Limb (tissue), 2 donors: ENCODE measurements at regions not wholly inside any gene's neighbourhood (a gene's known extent, or its start where the extent isn't known, plus 50 kb on each side); places are given as distances from the start of the nearest gene placed in this dataset.
"Not testable (repeated sequence)": the region's sequence is repeated elsewhere in the genome, so short reads cannot be mapped to it uniquely, and the experiment has no call there.

Experiments
- DNase-seq, 2 donors: peaks; one replicate each; pipeline ENCODE4 v3.0.0-alpha.2; 2016; ENCODE audit errors: extremely low spot score in 2 of 2

DNA sequence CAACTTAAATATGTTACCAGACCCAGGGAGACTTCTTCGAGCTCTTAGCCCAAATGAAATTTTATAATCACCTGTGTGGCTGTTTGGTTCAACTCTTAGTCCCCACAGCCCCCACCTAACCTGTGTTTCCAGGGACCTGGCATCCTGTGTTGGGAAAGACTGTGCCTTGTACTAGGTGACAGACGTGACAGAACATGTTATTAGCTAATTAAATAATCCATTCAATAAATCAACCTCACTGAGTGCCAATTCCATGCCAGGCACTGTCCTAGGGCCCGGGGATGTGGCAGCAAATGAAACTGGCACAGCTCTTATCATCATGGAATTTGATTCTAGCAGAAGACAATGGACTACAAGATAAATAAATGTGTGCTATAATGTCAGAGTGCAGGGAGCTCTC is 431.9 kb downstream of the MIAT start:
- no peak for DNase-seq

GRCh38 chr22:27090611-27091011 is 433.2 kb downstream of the MIAT start:
- no peak for DNase-seq

DNA sequence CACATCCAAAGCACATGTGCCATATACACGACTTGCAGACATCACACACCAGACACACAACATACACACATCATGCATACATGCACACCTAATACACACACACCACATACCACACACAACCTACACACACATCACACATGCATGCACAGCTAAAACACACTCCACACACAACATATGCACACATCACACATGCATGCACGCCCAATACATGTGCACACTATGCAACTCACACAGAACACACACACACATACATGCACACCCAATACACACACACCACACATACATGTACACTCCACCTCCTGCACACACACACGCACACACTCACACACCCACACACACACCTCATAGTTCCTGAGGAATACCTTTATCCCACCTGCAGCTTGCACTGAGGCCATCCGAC is 436.0 kb downstream of the MIAT start:
- DNase-seq = no peak

DNA sequence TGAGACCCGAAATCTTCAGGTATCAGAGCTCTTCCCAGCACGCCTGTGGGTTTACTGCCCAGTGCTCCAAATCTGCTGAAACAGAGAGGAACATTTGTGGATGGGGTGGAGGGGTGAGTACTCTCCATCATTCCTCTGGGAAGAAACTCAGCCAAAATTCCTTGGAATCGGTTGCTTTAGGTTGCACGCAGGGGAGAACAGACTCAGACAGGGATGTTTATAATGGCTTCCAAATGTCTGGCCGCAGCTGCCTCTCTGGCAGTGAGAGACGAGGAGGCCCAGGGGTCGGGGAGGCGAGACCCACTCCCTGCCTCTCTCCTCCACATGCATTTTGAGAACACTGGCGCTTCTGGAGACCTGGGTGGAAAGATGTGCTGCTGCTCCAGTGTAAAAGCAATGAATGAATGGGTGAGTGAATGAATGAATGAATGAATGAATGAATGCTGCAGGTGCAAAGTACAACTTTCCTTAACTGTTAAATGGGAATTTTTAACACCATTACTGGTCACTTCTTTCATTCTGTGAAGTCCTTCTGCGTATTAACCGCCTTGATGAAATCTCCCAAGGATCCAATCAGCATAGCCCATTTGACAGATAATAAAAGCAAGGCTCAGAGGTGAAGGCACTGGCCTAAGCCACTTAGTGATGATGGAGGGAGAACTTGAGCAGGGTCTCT is 437.4 kb downstream of the MIAT start:
- peak; percentile 78 to 85 for DNase-seq

DNA sequence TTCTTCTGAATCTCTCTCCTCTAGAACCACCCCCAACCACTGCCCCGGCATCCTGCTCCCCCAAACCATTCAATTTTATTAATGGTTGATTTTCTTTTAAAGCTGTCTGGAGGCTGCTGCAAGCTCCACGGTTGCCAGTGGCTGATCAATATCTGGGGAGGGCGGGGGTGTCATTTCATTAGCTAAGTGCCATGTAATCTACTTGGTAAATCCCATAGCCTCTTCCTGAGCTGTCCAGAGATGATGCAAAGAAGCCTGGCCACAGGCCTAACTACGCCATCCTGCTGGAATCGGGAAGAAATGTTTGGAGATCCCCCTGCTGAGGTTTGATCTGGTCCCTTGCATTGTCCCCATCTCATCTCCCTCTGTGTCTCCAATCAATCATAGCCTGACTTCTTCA is 440.1 kb downstream of the MIAT start:
- DNase-seq = no peak

DNA sequence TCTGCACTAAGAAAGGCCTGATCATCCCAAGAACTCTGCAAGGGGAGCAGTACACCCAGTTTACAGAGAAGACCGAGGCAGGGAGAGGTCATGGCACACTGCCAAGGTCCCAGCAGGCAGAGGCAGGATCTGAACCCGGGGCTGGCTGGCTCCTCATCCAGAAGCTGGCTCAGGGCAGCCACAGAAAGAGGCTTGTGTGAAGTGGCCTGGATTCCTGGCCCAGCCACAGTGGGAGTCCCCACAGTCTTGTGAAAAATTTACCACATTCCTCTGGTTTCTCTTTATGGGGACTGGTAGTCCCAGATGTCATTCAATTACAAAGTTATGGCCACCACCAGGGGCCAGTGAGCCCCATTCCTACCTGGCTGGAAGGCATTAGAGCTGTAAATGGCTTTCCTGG is 440.5 kb downstream of the MIAT start:
- DNase-seq = no peak

GRCh38 chr22:27099946-27100722 is 442.7 kb downstream of the MIAT start:
- no peak for DNase-seq

- DNase-seq = peak; percentile 58 to 80
These were observed 443.4 kb downstream of the MIAT start for GRCh38 chr22:27100789-27101188.

DNA sequence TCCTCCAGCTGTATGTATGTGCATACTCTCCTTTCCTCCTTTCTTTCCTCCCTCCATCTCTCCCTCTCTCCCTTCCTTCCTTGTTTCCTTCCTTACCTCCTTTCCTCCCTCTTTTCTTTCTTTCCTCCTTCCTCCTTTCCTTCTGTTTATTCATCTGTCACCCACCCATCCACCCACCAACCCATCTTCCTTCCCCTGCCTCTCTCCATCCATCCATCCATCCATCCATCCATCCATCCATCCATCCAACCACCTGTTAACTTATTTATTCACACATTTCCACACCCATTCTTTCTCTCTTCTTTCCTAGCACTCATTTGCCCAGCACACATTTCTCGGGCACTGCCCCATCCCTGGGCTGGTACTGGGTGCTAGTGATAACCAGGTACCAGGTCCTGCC is 443.9 kb downstream of the MIAT start:
- DNase-seq = no peak

GRCh38 chr22:27104449-27104848 is 447.1 kb downstream of the MIAT start:
- DNase-seq = no peak

DNA sequence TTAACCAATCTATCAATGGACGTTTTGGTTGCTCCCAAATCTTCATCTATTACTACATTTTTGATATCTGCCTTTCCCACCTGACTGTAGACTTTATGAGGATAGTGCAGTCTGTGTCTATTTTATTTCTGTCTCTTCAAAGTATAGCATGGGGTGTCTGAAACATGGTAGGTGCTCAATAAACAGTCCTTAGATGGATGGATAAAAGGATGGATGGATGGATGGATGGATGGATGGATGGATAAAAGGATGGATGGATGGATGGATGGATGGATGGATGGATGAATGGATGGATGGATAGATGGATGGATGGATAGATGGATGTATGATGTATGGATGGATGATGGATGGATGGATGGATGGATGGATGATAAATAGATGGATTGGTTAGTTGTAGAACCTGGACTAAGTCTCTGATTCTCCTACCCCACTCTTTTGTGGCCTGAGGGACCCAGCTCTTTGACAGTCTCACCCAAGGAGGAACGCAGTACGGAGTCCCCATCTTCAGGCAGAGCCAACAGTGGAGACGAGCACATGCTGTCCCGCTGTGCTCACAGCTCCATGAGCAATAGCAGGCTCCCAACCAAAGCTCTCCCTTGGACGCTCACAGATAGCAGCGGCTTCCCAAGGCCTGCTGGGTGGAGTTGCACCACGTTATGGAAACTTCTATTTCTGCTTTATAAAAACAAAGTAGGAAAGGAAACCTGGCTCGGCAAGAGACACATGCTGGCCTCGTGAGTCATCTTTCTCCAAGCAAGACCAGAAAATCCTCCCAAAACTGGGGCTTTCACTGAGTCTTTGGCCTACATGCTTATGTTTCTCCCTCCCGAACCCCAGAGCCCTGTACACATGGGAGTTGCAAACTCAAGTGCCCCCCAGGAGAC is 448.0 kb downstream of the MIAT start:
- DNase-seq = no peak

DNA sequence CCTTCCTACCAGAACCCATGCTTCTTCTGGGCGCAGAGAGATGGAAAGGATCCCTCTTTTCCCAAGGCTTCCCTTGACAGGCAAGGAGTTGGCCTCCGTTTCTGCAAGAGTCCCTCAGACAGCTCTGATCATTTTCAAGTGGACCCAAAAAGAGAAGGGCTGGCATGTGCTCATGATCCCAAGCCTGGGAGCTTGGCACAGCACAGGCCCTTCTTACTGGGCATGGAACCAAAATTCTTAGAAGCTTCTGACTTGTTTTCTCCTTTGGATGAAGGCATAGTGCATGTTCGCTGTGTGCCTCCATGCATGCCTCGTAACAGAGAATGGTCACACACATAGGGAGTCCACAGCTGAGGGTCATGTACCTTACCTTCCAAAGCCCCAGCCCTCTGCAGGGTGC is 449.6 kb downstream of the MIAT start:
- DNase-seq = no peak

DNA sequence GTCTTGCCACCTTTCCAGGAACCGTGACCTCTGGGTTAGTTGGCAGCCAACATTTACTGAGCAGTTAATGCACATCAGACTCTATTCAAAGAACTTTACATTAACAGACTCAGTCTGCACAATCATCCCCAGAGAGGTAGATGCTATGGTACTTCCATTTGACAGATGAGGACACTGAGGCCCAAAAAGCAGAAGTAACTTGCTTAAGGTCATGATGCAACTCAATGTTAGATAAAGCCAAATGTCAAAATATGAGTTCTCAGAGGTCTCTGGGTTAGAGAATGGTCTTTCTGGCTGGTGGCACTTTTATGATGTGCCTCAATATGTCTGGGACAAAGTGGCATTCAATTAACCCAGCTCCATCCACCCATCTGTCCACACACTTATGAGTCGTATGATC is 450.0 kb downstream of the MIAT start:
- DNase-seq = no peak

DNA sequence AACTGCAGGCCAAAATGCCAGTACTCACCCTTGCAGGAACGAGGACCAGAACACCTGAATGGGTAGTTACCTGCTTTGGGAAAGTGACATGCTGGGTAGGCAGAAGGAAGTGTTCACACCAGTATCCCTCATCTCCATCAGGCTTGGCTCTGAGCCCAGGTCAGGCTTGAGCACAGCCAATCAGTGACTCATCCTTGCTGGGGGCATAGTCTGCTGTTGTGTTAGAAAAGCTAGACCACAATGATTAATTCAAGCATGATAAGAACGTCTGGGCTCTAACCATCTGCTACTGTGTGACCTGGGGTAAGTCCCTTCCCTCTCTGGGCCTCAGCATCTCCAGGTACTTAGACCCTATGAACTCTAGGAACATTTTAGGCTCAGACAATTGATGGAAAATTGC is 450.4 kb downstream of the MIAT start:
- DNase-seq = no peak

DNA sequence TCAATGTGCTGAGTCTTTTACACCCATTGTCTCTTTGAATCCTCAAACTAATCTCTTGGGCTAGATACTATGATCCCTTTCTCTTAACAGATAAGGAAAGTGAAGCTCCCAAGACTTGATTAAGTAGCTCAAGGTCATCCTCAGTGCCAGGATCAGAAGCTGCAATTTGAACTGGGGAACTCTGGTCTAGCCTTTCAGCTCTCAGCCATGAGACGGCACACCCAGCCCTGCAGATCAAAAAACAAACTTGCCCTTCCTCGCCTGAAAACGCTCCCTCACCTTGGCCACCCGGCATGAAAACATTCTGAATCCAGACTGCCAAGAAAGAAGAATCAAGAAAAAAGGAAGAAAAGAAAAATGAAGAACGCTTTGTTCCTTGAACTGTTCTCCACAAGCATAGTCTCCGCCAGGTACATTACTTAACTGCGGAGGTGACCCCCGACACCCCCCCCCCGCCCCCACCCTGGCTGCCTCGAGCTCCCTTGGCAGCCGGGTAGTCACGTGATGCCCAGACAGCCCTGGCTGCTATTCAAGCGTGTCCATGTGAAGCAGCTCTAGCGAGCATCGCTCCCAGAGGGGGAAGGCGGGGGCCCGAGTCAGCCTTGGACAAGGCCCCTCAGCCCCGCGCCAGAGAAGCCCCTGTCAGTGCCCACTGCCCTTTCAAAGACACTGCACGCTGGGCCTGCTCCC is 451.2 kb downstream of the MIAT start:
- peak in 1 of 2 donors; percentile 68 for DNase-seq

GRCh38 chr22:27109406-27109805 is 452.0 kb downstream of the MIAT start:
- DNase-seq = not testable (repeated sequence)

DNA sequence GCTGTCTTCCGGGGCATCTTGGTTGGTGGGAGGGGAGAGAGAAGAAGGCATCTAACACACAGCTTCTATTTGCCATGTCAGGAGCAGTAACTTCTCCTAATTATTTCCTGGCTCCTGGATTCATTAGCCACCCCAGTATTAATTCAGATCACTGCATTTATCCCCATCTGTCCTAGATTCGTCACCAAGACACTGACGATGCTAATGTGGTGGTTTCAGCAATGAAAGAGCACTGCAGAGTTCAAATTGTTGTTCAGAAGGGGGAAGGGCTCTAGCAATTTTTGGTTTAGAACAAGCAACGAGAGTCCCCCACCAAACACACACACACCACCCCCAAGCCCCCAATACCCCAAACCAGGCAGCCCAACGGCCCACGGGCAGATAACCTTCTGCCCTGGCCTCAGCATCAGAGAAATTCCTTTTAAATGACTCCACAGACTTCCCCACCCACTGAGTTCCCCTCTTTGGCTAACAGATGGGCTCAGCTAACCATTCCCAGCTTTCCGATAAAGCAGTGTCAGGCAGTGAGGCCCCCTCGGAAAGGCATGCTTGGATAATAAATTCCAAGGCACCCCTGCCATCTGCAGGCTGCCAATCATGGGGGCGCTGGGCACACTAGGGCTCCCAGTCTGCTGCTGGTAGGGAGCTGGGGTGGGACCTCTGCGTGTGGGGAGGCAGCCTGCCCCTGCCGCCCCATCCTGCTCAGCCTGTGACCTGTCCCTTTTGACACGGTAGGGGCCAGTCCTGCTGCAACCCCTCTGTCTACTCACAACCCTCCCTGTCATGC is 453.5 kb downstream of the MIAT start:
- DNase-seq = peak in 1 of 2 donors; percentile 58

DNA sequence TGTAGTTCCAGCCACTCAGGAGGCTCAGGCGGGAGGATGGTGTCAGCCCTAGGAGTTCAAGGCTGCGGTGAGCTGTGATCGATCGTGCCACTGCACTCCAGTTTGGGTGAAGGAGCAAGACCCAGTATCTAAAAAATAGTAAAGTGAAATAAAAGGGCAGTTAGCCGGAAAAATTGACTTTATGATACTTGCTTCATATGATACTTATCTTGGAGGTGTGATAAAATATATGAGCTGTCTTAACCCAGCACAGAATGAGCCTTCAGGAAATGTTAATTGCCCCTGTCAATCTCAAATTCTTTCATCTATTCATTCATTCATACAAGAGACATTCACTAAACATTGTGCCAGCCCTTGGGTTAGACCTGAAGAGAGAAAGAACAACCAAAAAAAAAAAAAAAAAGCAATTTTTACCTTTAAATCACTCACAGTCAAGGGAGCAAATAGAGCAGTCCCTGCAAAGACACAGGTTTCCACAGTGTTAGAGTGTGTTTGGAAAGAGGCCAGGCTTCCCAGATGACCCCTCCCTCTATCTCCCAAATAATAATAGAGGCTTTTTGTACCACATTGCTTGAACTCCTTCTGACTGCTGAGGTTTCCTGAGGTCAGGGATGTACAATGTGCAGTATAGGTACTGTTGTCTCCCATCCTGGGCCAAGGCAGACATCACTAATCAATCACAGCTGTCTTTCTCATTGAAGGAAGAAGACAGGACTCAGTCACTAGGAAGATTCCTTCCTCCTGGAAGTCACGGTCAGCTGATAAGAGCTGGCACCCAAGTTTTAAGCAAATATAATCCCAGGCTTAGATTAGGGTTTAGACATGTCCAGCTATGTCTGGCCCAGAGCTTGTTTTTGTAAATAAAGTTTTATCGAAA is 454.6 kb downstream of the MIAT start:
- DNase-seq = no peak

GRCh38 chr22:27113211-27113635 is 455.8 kb downstream of the MIAT start:
- DNase-seq = no peak

DNA sequence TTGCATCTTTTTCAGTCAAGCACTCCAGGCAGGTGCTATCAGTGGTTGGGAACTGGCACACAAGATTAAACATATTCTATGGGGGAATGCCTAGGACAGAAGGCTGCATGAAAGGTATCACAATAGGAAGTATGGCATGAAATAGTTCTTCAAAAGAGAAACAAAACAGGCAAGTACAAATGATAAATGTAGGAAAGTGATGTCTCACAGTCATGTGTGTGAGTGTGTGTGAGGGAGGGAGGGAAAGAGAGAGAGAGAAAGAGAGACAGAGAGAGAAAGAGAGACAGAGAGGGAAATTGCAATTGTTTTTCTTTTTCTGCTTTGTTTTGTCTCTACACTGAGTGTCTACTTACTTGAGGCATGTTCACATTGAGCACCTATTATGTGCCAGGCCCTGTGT is 456.3 kb downstream of the MIAT start:
- DNase-seq = no peak
